WTC11 (cell line): ENCODE measurements at regions not wholly inside any gene's neighbourhood (a gene's known extent, or its start where the extent isn't known, plus 50 kb on each side); places are given as distances from the start of the nearest gene placed in this dataset.

ENCODE experiments used
- ATAC-seq: fragments of 200-7000 bp; cut with Tn5 transposase; 2 replicates; pipeline ENCODE4 v1.10.0; 2021; ENCODE audit warnings: mild to moderate bottlenecking, moderate library complexity
- CTCF ChIA-PET: fragments of 300-600 bp; sonication (Branson Sonifier 250); formaldehyde crosslinking; loops from one replicate; lab custom pipeline; 2021; ENCODE audit warnings: antibody characterized with exemption; lab: Charles Lee
- POLR2A ChIA-PET: fragments of 350-600 bp; sonication (Branson Sonifier 250); formaldehyde crosslinking; loops from one replicate; lab custom pipeline; 2021; ENCODE audit warnings: antibody characterized with exemption; lab: Charles Lee
- DNase-seq: peaks from one replicate; pipeline ENCODE4 v3.0.0; 2021; ENCODE audit warnings: low spot score
- H3K27ac Mint-ChIP-seq: 2 replicates; pipeline ENCODE4 v1.8.0; 2021; ENCODE audit warnings: mixed read lengths
- H3K27me3 Mint-ChIP-seq: 2 replicates; pipeline ENCODE4 v1.8.0; 2021; ENCODE audit warnings: low read depth, mild to moderate bottlenecking, moderate library complexity, mixed read lengths
- H3K36me3 Mint-ChIP-seq: 2 replicates; pipeline ENCODE4 v1.8.0; 2021; ENCODE audit warnings: mixed read lengths
- H3K4me1 Mint-ChIP-seq: 2 replicates; pipeline ENCODE4 v1.8.0; 2022; ENCODE audit warnings: mixed read lengths
- H3K4me3 Mint-ChIP-seq: 2 replicates; pipeline ENCODE4 v1.8.0; 2021; ENCODE audit warnings: mild to moderate bottlenecking, moderate library complexity, mixed read lengths
- H3K9me3 Mint-ChIP-seq: 2 replicates; pipeline ENCODE4 v1.8.0; 2021; ENCODE audit warnings: mixed read lengths
- ATF1 ChIP-seq: sonication (generic); formaldehyde crosslinking; IDR thresholded peaks from 2 replicates; pipeline ENCODE4 v1.8.1; 2023; ENCODE audit warnings: mild to moderate bottlenecking, moderate library complexity, missing genetic modification reagents
- CBFB ChIP-seq: sonication (generic); formaldehyde crosslinking; IDR thresholded peaks from 2 replicates; pipeline ENCODE4 v1.8.1; 2022; ENCODE audit warnings: mild to moderate bottlenecking, low read depth, missing genetic modification reagents
- E2F1 ChIP-seq: sonication (generic); formaldehyde crosslinking; IDR thresholded peaks from 2 replicates; pipeline ENCODE4 v1.8.0; 2022; ENCODE audit warnings: mild to moderate bottlenecking, missing genetic modification reagents
- EMX1 ChIP-seq: fragments of 250-450 bp; sonication (Bioruptor Pico); IDR thresholded peaks from 2 replicates; pipeline ENCODE4 v1.8.0; 2021; ENCODE audit warnings: mild to moderate bottlenecking
- ESRRA ChIP-seq: sonication (generic); formaldehyde crosslinking; IDR thresholded peaks from 2 replicates; pipeline ENCODE4 v1.8.1; 2022; ENCODE audit warnings: mild to moderate bottlenecking, missing genetic modification reagents, borderline replicate concordance
- GRHL2 ChIP-seq: fragments of 250-450 bp; sonication (Bioruptor Pico); IDR thresholded peaks from 2 replicates; pipeline ENCODE4 v1.8.0; 2022; ENCODE audit warnings: mild to moderate bottlenecking, moderate library complexity; ENCODE audit not compliant: insufficient replicate concordance, severe bottlenecking
- HMGXB4 ChIP-seq: sonication (generic); formaldehyde crosslinking; IDR thresholded peaks from 2 replicates; pipeline ENCODE4 v1.8.1; 2023; ENCODE audit warnings: mild to moderate bottlenecking, moderate library complexity, missing genetic modification reagents
- IRF2 ChIP-seq: sonication (generic); formaldehyde crosslinking; IDR thresholded peaks from 2 replicates; pipeline ENCODE4 v1.8.0; 2022; ENCODE audit warnings: low read depth, missing genetic modification reagents, borderline replicate concordance
- KAT7 ChIP-seq: sonication (generic); formaldehyde crosslinking; IDR thresholded peaks from 2 replicates; pipeline ENCODE4 v1.8.1; 2023; ENCODE audit warnings: missing genetic modification reagents, mild to moderate bottlenecking, borderline replicate concordance
- MYBL2 ChIP-seq: sonication (generic); formaldehyde crosslinking; IDR thresholded peaks from 2 replicates; pipeline ENCODE4 v1.8.1; 2023; ENCODE audit warnings: mild to moderate bottlenecking, moderate library complexity, missing genetic modification reagents
- NFE2L1 ChIP-seq: sonication (generic); formaldehyde crosslinking; IDR thresholded peaks from 2 replicates; pipeline ENCODE4 v1.8.1; 2023; ENCODE audit warnings: missing genetic modification reagents
- NR1H2 ChIP-seq: sonication (generic); formaldehyde crosslinking; IDR thresholded peaks from 2 replicates; pipeline ENCODE4 v1.9.0; 2021; ENCODE audit warnings: mild to moderate bottlenecking, moderate library complexity, missing genetic modification reagents
- PRDM15 ChIP-seq: sonication (generic); formaldehyde crosslinking; IDR thresholded peaks from 2 replicates; pipeline ENCODE4 v1.8.0; 2022; ENCODE audit warnings: missing genetic modification reagents
- RELA ChIP-seq: sonication (generic); formaldehyde crosslinking; IDR thresholded peaks from 2 replicates; pipeline ENCODE4 v1.8.1; 2022; ENCODE audit warnings: missing genetic modification reagents, mild to moderate bottlenecking, borderline replicate concordance
- RORB ChIP-seq: fragments of 250-450 bp; sonication (Bioruptor Pico); IDR thresholded peaks from 2 replicates; pipeline ENCODE4 v1.9.0; 2021; ENCODE audit warnings: mild to moderate bottlenecking
- TP53 ChIP-seq: sonication (generic); formaldehyde crosslinking; IDR thresholded peaks from 2 replicates; pipeline ENCODE4 v1.8.1; 2023; ENCODE audit warnings: mild to moderate bottlenecking, missing genetic modification reagents
- ZBTB21 ChIP-seq: sonication (generic); formaldehyde crosslinking; IDR thresholded peaks from 2 replicates; pipeline ENCODE4 v1.8.1; 2023; ENCODE audit warnings: mild to moderate bottlenecking, missing genetic modification reagents, borderline replicate concordance
- ZNF121 ChIP-seq: sonication (generic); formaldehyde crosslinking; IDR thresholded peaks from 2 replicates; pipeline ENCODE4 v1.8.0; 2023; ENCODE audit warnings: missing genetic modification reagents
- ZNF219 ChIP-seq: sonication (generic); formaldehyde crosslinking; IDR thresholded peaks from 2 replicates; pipeline ENCODE4 v1.8.0; 2023; ENCODE audit warnings: missing genetic modification reagents, mild to moderate bottlenecking, borderline replicate concordance
- ZNF232 ChIP-seq: sonication (generic); formaldehyde crosslinking; IDR thresholded peaks from 2 replicates; pipeline ENCODE4 v1.8.0; 2022; ENCODE audit warnings: mild to moderate bottlenecking, missing genetic modification reagents
- TF ChIP-seq, protein P1 (sequence below): sonication (generic); formaldehyde crosslinking; IDR thresholded peaks from 2 replicates; pipeline ENCODE4 v1.8.0; 2023; ENCODE audit warnings: mild to moderate bottlenecking, missing genetic modification reagents
- TF ChIP-seq, protein P2 (sequence below): sonication (generic); formaldehyde crosslinking; IDR thresholded peaks from 2 replicates; pipeline ENCODE4 v1.8.1; 2023; ENCODE audit warnings: mild to moderate bottlenecking, missing genetic modification reagents, moderate library complexity
- TF ChIP-seq, protein P3 (sequence below): fragments of 250-450 bp; sonication (Bioruptor Pico); IDR thresholded peaks from 2 replicates; pipeline ENCODE4 v1.9.0; 2021; ENCODE audit warnings: mild to moderate bottlenecking

DNA sequence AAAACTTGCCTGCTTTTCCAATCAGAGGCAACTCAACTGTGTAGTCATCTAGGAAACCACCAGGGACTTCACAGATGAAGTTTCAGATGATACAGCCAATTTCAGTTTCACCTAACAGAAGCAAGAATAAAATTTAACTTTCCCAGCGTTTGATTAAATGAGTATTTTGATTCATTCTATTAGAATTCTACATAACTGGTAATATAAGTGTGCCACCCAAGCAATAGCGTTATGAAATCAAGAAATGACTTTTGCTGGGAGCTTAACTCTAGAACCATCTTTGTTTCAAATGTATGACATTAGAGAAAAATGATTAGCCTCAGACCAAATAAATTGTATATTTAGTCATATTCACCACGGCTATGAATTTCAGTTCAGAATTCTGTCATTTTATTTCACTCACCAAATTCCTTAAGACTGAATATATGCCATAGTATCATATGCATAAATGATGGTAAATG is 239.3 kb downstream of the NRIP1 start (continued):
- TF ChIP-seq E2F1 (CRISPR knock-in tag) (no peak), GRHL2 (no peak), TP53 (CRISPR knock-in tag) (no peak), ZNF121 (CRISPR knock-in tag) (no peak), ESRRA (CRISPR knock-in tag) (no peak), MYBL2 (CRISPR knock-in tag) (no peak), ATF1 (no peak), RORB (no peak), IRF2 (CRISPR knock-in tag) (no peak)
- TF ChIP-seq, protein P1, sequence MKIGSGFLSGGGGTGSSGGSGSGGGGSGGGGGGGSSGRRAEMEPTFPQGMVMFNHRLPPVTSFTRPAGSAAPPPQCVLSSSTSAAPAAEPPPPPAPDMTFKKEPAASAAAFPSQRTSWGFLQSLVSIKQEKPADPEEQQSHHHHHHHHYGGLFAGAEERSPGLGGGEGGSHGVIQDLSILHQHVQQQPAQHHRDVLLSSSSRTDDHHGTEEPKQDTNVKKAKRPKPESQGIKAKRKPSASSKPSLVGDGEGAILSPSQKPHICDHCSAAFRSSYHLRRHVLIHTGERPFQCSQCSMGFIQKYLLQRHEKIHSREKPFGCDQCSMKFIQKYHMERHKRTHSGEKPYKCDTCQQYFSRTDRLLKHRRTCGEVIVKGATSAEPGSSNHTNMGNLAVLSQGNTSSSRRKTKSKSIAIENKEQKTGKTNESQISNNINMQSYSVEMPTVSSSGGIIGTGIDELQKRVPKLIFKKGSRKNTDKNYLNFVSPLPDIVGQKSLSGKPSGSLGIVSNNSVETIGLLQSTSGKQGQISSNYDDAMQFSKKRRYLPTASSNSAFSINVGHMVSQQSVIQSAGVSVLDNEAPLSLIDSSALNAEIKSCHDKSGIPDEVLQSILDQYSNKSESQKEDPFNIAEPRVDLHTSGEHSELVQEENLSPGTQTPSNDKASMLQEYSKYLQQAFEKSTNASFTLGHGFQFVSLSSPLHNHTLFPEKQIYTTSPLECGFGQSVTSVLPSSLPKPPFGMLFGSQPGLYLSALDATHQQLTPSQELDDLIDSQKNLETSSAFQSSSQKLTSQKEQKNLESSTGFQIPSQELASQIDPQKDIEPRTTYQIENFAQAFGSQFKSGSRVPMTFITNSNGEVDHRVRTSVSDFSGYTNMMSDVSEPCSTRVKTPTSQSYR (CRISPR knock-in tag), result no peak

- no peak for ATAC-seq
- Mint-ChIP-seq H3K27ac (no peak overlapping the region), H3K4me1 (peaks cover 14% of the 10 kb centered on the region), H3K27me3 (no peaks in the 10 kb centered on the region), H3K36me3 (no peaks in the 10 kb centered on the region), H3K9me3 (no peaks in the 10 kb centered on the region), H3K4me3 (no peak overlapping the region)
- POLR2A ChIA-PET, result no interaction called here
- CTCF ChIA-PET, result interaction anchor here (0.5 kb wide), 1 partner anchor 855 kb away, joined by 3 read pairs; no protein-coding TSS in a partner anchor
- no peak for DNase-seq
- TF ChIP-seq EMX1 (no peak), RELA (CRISPR knock-in tag) (no peak), NR1H2 (CRISPR knock-in tag) (no peak), RORB (no peak), ZNF232 (CRISPR knock-in tag) (no peak), NFE2L1 (CRISPR knock-in tag) (no peak), CBFB (CRISPR knock-in tag) (no peak), KAT7 (CRISPR knock-in tag) (no peak), GRHL2 (no peak), HMGXB4 (CRISPR knock-in tag) (no peak), ZNF219 (no peak)
- TF ChIP-seq, protein P2, sequence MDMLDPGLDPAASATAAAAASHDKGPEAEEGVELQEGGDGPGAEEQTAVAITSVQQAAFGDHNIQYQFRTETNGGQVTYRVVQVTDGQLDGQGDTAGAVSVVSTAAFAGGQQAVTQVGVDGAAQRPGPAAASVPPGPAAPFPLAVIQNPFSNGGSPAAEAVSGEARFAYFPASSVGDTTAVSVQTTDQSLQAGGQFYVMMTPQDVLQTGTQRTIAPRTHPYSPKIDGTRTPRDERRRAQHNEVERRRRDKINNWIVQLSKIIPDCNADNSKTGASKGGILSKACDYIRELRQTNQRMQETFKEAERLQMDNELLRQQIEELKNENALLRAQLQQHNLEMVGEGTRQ (CRISPR knock-in tag), result no peak
These were observed 240.7 kb downstream of the NRIP1 start for GRCh38 chr21:14824126-14824525.

DNA sequence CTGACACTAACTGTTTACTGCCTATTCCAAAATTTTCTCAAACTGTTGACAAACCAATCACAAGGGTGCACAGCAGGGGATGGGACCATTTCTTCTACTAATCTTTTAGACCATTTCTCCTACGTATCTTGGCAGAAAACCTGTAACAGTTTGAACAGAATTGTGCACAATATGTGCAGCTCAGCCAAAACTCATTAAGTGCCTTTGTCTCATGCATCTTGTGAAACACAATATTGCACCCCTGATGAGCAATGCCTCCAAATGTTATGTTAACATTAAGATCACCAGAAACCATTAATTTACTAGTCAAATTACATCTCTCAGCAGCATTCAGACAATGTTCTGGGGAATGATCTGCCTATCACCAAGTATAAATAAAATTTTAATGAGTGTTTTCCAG is 247.5 kb downstream of the NRIP1 start:
- DNase-seq, result no peak
- ATAC-seq, result no peak
- ChIA-PET CTCF (no interaction called here), POLR2A (no interaction called here)
- peaks cover 4% of the 10 kb centered on the region; the same call in 1 of the 2 replicates for H3K36me3 Mint-ChIP-seq
- peaks cover 14% of the 10 kb centered on the region for H3K4me1 Mint-ChIP-seq
- H3K4me3 Mint-ChIP-seq, result no peak overlapping the region
- H3K9me3 Mint-ChIP-seq, result peaks cover 9% of the 10 kb centered on the region
- no peak overlapping the region for H3K27ac Mint-ChIP-seq
- no peaks in the 10 kb centered on the region for H3K27me3 Mint-ChIP-seq
- no peak for TF ChIP-seq ZBTB21
- TF ChIP-seq MYBL2 (CRISPR knock-in tag), result no peak
- TF ChIP-seq, protein P3, sequence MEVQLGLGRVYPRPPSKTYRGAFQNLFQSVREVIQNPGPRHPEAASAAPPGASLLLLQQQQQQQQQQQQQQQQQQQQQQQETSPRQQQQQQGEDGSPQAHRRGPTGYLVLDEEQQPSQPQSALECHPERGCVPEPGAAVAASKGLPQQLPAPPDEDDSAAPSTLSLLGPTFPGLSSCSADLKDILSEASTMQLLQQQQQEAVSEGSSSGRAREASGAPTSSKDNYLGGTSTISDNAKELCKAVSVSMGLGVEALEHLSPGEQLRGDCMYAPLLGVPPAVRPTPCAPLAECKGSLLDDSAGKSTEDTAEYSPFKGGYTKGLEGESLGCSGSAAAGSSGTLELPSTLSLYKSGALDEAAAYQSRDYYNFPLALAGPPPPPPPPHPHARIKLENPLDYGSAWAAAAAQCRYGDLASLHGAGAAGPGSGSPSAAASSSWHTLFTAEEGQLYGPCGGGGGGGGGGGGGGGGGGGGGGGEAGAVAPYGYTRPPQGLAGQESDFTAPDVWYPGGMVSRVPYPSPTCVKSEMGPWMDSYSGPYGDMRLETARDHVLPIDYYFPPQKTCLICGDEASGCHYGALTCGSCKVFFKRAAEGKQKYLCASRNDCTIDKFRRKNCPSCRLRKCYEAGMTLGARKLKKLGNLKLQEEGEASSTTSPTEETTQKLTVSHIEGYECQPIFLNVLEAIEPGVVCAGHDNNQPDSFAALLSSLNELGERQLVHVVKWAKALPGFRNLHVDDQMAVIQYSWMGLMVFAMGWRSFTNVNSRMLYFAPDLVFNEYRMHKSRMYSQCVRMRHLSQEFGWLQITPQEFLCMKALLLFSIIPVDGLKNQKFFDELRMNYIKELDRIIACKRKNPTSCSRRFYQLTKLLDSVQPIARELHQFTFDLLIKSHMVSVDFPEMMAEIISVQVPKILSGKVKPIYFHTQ, result no peak
- TF ChIP-seq PRDM15 (CRISPR knock-in tag), result no peak
